ENCODE measurements at regions not wholly inside any gene's neighbourhood (a gene's known extent, or its start where the extent isn't known, plus 50 kb on each side); places are given as distances from the start of the nearest gene placed in this dataset.
"Not testable (repeated sequence)": the region's sequence is repeated elsewhere in the genome, so short reads cannot be mapped to it uniquely, and the experiment has no call there.

- peaks cover 4% of the 10 kb centered on the region for H3K9me3 ChIP-seq (ENCODE audit: insufficient read depth, low read length, severe bottlenecking)
- H4K20me1 ChIP-seq (ENCODE audit: insufficient read depth, low read length), result no peaks in the 10 kb centered on the region
- ATAC-seq (ENCODE audit: insufficient read depth, low read depth) (no peak), DNase-seq (no peak)
- H3K79me2 ChIP-seq (ENCODE audit: insufficient read depth, low read length), result no peaks in the 10 kb centered on the region
- TF ChIP-seq EZH2 (IDR thresholded peaks at IDR 0.05; ENCODE audit: borderline replicate concordance, low read depth, low read length, severe bottlenecking) (no peak), CTCF (IDR thresholded peaks at IDR 0.05; ENCODE audit: borderline replicate concordance, extremely low read depth, low read length, poor library complexity, severe bottlenecking) (no peak)
- H3K4me2 ChIP-seq (ENCODE audit: insufficient read depth, low read length), result no peak overlapping the region
- H3K9ac ChIP-seq (ENCODE audit: low read depth, low read length), result no peak overlapping the region
- no peaks in the 10 kb centered on the region for H3K4me1 ChIP-seq (ENCODE audit: insufficient read depth, low read length)
- H3K4me3 ChIP-seq (ENCODE audit: low read depth in 1 of 2, low read length in 2 of 2), result no peak overlapping the region
- H2AFZ ChIP-seq (ENCODE audit: low read depth, low read length), result no peak overlapping the region
- H3K27me3 ChIP-seq (ENCODE audit: insufficient read depth, low read length, poor library complexity), result no peaks in the 10 kb centered on the region
- no peak overlapping the region for H3K27ac ChIP-seq (ENCODE audit: low read length)
- no peaks in the 10 kb centered on the region for H3K36me3 ChIP-seq (ENCODE audit: insufficient read depth, low read length)
Measured at GRCh38 chr5:12080761-12081160, 176.5 kb upstream of the CTNND2 start.

- not testable (repeated sequence) for H3K4me1 ChIP-seq (ENCODE audit: insufficient read depth, low read length); DNase-seq; ATAC-seq (ENCODE audit: insufficient read depth, low read depth); H2AFZ ChIP-seq (ENCODE audit: low read depth, low read length); H3K4me2 ChIP-seq (ENCODE audit: insufficient read depth, low read length); H3K36me3 ChIP-seq (ENCODE audit: insufficient read depth, low read length); H4K20me1 ChIP-seq (ENCODE audit: insufficient read depth, low read length); H3K79me2 ChIP-seq (ENCODE audit: insufficient read depth, low read length); H3K9me3 ChIP-seq (ENCODE audit: insufficient read depth, low read length, severe bottlenecking); H3K27me3 ChIP-seq (ENCODE audit: insufficient read depth, low read length, poor library complexity); H3K4me3 ChIP-seq (ENCODE audit: low read depth in 1 of 2, low read length in 2 of 2); H3K9ac ChIP-seq (ENCODE audit: low read depth, low read length); H3K27ac ChIP-seq (ENCODE audit: low read length)
Measured at GRCh38 chr5:12078286-12078685, 174.0 kb upstream of the CTNND2 start.

- TF ChIP-seq CTCF (IDR thresholded peaks at IDR 0.05; ENCODE audit: borderline replicate concordance, extremely low read depth, low read length, poor library complexity, severe bottlenecking), result no peak
- no peak for TF ChIP-seq EZH2 (IDR thresholded peaks at IDR 0.05; ENCODE audit: borderline replicate concordance, low read depth, low read length, severe bottlenecking)
- H3K4me1 ChIP-seq (ENCODE audit: insufficient read depth, low read length), result no peaks in the 10 kb centered on the region
- H3K9me3 ChIP-seq (ENCODE audit: insufficient read depth, low read length, severe bottlenecking), result no peaks in the 10 kb centered on the region
- no peak for DNase-seq
- H3K27ac ChIP-seq (ENCODE audit: low read length), result no peak overlapping the region
- no peak overlapping the region for H3K4me2 ChIP-seq (ENCODE audit: insufficient read depth, low read length)
- no peak for ATAC-seq (ENCODE audit: insufficient read depth, low read depth)
- H3K79me2 ChIP-seq (ENCODE audit: insufficient read depth, low read length), result no peaks in the 10 kb centered on the region
- H3K36me3 ChIP-seq (ENCODE audit: insufficient read depth, low read length), result no peaks in the 10 kb centered on the region
- no peak overlapping the region for H3K4me3 ChIP-seq (ENCODE audit: low read depth in 1 of 2, low read length in 2 of 2)
- no peaks in the 10 kb centered on the region for H4K20me1 ChIP-seq (ENCODE audit: insufficient read depth, low read length)
- no peak overlapping the region for H3K9ac ChIP-seq (ENCODE audit: low read depth, low read length)
- no peaks in the 10 kb centered on the region for H3K27me3 ChIP-seq (ENCODE audit: insufficient read depth, low read length, poor library complexity)
- no peak overlapping the region for H2AFZ ChIP-seq (ENCODE audit: low read depth, low read length)
Measured at GRCh38 chr5:12073426-12073825, 169.2 kb upstream of the CTNND2 start.

- no peak for DNase-seq
- Histone ChIP-seq H3K4me1 (ENCODE audit: insufficient read depth, low read length) (no peaks in the 10 kb centered on the region), H3K27ac (ENCODE audit: low read length) (no peak overlapping the region), H3K79me2 (ENCODE audit: insufficient read depth, low read length) (no peaks in the 10 kb centered on the region), H3K9me3 (ENCODE audit: insufficient read depth, low read length, severe bottlenecking) (no peaks in the 10 kb centered on the region), H2AFZ (ENCODE audit: low read depth, low read length) (no peak overlapping the region), H3K27me3 (ENCODE audit: insufficient read depth, low read length, poor library complexity) (no peaks in the 10 kb centered on the region), H3K9ac (ENCODE audit: low read depth, low read length) (no peak overlapping the region), H3K36me3 (ENCODE audit: insufficient read depth, low read length) (no peaks in the 10 kb centered on the region), H3K4me3 (ENCODE audit: low read depth in 1 of 2, low read length in 2 of 2) (no peak overlapping the region), H4K20me1 (ENCODE audit: insufficient read depth, low read length) (no peaks in the 10 kb centered on the region), H3K4me2 (ENCODE audit: insufficient read depth, low read length) (no peak overlapping the region)
- ATAC-seq (ENCODE audit: insufficient read depth, low read depth), result no peak
- TF ChIP-seq CTCF (IDR thresholded peaks at IDR 0.05; ENCODE audit: borderline replicate concordance, extremely low read depth, low read length, poor library complexity, severe bottlenecking) (no peak), EZH2 (IDR thresholded peaks at IDR 0.05; ENCODE audit: borderline replicate concordance, low read depth, low read length, severe bottlenecking) (no peak)
Measured at GRCh38 chr5:12072441-12072840, 168.2 kb upstream of the CTNND2 start.
